Lung (tissue), 11 donors: ENCODE measurements at regions not wholly inside any gene's neighbourhood (a gene's known extent, or its start where the extent isn't known, plus 50 kb on each side); places are given as distances from the start of the nearest gene placed in this dataset.

Experiments
- ATAC-seq: fragments of 200-7000 bp; cut with Tn5 transposase; one replicate; pipeline ENCODE4 v1.9.1; 2020; ENCODE audit warnings: moderate number of reproducible peaks; ENCODE audit not compliant: insufficient read depth, low FRiP score
- DNase-seq, 3 donors: peaks; one replicate each; pipeline ENCODE4 v3.0.0-alpha.2; 2013 to 2017
- H3K27ac ChIP-seq, 2 donors: one replicate each; pipeline ENCODE4 v1.5.1; 2013; ENCODE audit warnings: mild to moderate bottlenecking in 2 of 2, moderate library complexity in 2 of 2, control low read depth in 1 of 2, inconsistent platforms in 1 of 2, low read depth in 1 of 2, low read length in 1 of 2
- H3K27me3 ChIP-seq, 3 donors: one replicate each; pipeline ENCODE4 v1.5.1; 2013; ENCODE audit warnings: low read length in 2 of 3; ENCODE audit not compliant: control insufficient read depth in 3 of 3, insufficient read depth in 3 of 3
- H3K36me3 ChIP-seq, 4 donors: one replicate each; pipeline ENCODE4 v1.5.1; 2013; ENCODE audit warnings: low read length in 4 of 4, mild to moderate bottlenecking in 1 of 4, moderate library complexity in 1 of 4; ENCODE audit not compliant: control insufficient read depth in 4 of 4, insufficient read depth in 4 of 4
- H3K4me1 ChIP-seq, 5 donors: one replicate each; pipeline ENCODE4 v1.5.1; 2013; ENCODE audit warnings: low read length in 5 of 5, mild to moderate bottlenecking in 2 of 5, moderate library complexity in 1 of 5; ENCODE audit not compliant: control insufficient read depth in 5 of 5, insufficient read depth in 5 of 5
- H3K4me3 ChIP-seq: one replicate; pipeline ENCODE4 v1.5.1; 2013; ENCODE audit warnings: mild to moderate bottlenecking, control low read depth, moderate library complexity
- H3K9ac ChIP-seq, 2 donors: one replicate each; pipeline ENCODE4 v1.5.1; 2013; ENCODE audit warnings: low read length in 2 of 2, control low read depth in 1 of 2; ENCODE audit not compliant: insufficient read depth in 1 of 2
- H3K9me3 ChIP-seq, 4 donors: one replicate each; pipeline ENCODE4 v1.5.1; 2013; ENCODE audit warnings: low read length in 3 of 4, mild to moderate bottlenecking in 1 of 4, moderate library complexity in 1 of 4; ENCODE audit not compliant: control insufficient read depth in 4 of 4, insufficient read depth in 3 of 4
- CTCF ChIP-seq: IDR thresholded peaks from 2 replicates; pipeline ENCODE4 v1.5.1; 2012; ENCODE audit warnings: mild to moderate bottlenecking; ENCODE audit errors: control extremely low read depth, extremely low read depth
- WGBS, 2 donors: extraction: QIAGEN DNeasy Blood & Tissue Kit; methylation state at CpG; one replicate each; pipeline ENCODE4 v1.1.7; 2013; 5-methylcytosine and 5-hydroxymethylcytosine counted together
- donor health status: control.
- donor health status: control.
- donor health status: Bipolar disorder and iron deficiency.
- donor health status: healthy.
- donor health status: DM: yes; HTN: yes; CAD: no.

DNA sequence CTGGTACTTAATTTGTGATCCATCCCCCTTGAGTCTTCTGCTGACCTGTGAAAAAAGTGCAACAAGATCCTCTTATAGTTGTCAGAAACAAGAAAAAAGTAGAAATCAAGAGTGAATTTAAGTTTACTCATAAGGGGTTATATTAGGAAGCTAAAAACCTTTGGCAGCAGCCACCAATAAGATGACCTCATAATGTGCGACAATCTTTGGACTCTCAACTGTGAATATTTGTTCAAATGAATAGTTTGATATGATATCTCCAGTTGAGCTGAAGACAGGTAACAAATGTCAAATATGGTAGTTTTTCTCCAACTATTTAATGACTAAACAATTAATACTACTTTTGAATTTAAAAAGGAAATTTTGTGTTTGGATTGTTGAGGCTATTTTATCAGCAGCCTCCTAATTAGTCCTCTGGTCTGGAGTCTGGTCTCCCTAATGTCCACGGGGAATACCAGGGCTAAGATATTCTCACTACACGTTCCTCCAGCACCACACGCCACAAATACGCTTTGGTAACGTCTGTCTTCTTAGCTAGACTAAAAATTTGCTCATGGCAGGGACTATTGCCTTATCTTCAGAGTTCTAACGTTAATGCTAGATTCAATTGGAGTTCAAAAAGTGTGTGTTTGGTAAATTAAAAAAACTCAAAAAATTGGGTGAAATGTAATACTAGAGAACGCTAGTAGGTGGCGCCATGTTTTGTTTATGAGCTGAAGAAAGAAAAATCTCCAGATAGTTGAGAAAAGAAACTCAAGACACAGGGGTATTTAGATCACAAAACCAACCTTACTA is 51.0 kb upstream of the PDX1 start:
- WGBS, 2 donors = 26 to 31% methylated on average over 9 of the region's 9 CpGs
- no peak overlapping the region for H3K9ac ChIP-seq

GRCh38 chr13:27869436-27870095 is 50.2 kb upstream of the PDX1 start:
- WGBS, 2 donors = 52 to 64% methylated on average over 6 of the region's 6 CpGs
- no peak for DNase-seq
- H3K27me3 ChIP-seq = peaks cover 0 to 10% (median 0%) of the 10 kb centered on the region in 3 donors

More for the DNA sequence above, 51.0 kb upstream of the PDX1 start:
- Histone ChIP-seq H3K27ac (no peak overlapping the region), H3K9me3 (peaks cover 0 to 2% (median 0%) of the 10 kb centered on the region in 4 donors), H3K4me3 (no peak overlapping the region), H3K27me3 (peaks cover 0 to 10% (median 0%) of the 10 kb centered on the region in 3 donors), H3K36me3 (no peaks in the 10 kb centered on the region), H3K4me1 (no peaks in the 10 kb centered on the region)
- TF ChIP-seq CTCF = no peak
- DNase-seq = peak in 2 of 3 donors; percentile 14 to 23
- no peak for ATAC-seq

More at GRCh38 chr13:27869436-27870095, 50.2 kb upstream of the PDX1 start:
- Histone ChIP-seq H3K4me1 (no peaks in the 10 kb centered on the region), H3K4me3 (no peak overlapping the region), H3K9me3 (peaks cover 0 to 2% (median 0%) of the 10 kb centered on the region in 4 donors), H3K36me3 (no peaks in the 10 kb centered on the region), H3K27ac (no peak overlapping the region), H3K9ac (no peak overlapping the region)
- no peak for ATAC-seq
- no peak for TF ChIP-seq CTCF
